Gastrocnemius medialis (tissue), 4 donors: ENCODE measurements at regions not wholly inside any gene's neighbourhood (a gene's known extent, or its start where the extent isn't known, plus 50 kb on each side); places are given as distances from the start of the nearest gene placed in this dataset.

ENCODE experiments used
- ATAC-seq, 2 donors: fragments of 150-250 bp; one replicate each; pipeline ENCODE4 v1.9.1; 2016
- DNase-seq, 2 donors: peaks; one replicate each; pipeline ENCODE4 v3.0.0-alpha.2; 2019
- H3K27ac ChIP-seq, 4 donors: fragments of 200-600 bp; sonication (generic); 1 replicate in 1 of 4; 2 replicates in 3 of 4; pipeline ENCODE4 v1.5.1; 2016 to 2018; ENCODE audit warnings: mild to moderate bottlenecking in 2 of 4, moderate library complexity in 1 of 4
- H3K27me3 ChIP-seq, 3 donors: fragments of 200-600 bp; sonication (generic) in 2 of 3; 1 replicate in 1 of 3; 2 replicates in 2 of 3; pipeline versions ENCODE4 v1.5.1 to v1.6.0; 2016 to 2019; ENCODE audit warnings: mild to moderate bottlenecking in 1 of 3, moderate library complexity in 1 of 3
- H3K36me3 ChIP-seq, 2 donors: fragments of 200-600 bp; sonication (generic) in 1 of 2; one replicate each; pipeline ENCODE4 v1.5.1; 2017 to 2018
- H3K4me1 ChIP-seq, 2 donors: fragments of 200-600 bp; sonication (generic) in 1 of 2; one replicate each; pipeline ENCODE4 v1.5.1; 2016 to 2017; ENCODE audit warnings: mild to moderate bottlenecking in 2 of 2
- H3K4me3 ChIP-seq, 4 donors: fragments of 200-600 bp; sonication (generic) in 3 of 4; 1 replicate in 1 of 4; 2 replicates in 3 of 4; pipeline ENCODE4 v1.5.1; 2016 to 2019; ENCODE audit warnings: mild to moderate bottlenecking in 2 of 4
- H3K9me3 ChIP-seq, 3 donors: fragments of 200-600 bp; sonication (generic) in 2 of 3; 1 replicate in 1 of 3; 2 replicates in 2 of 3; pipeline ENCODE4 v1.5.1; 2016 to 2019
- POLR2A ChIP-seq, 2 donors: fragments of 450-650 bp; IDR thresholded peaks; one replicate each; pipeline ENCODE4 v1.6.1; 2017; ENCODE audit warnings: antibody characterized with exemption in 2 of 2, mild to moderate bottlenecking in 2 of 2, moderate library complexity in 2 of 2
- in situ Hi-C, 4 donors: fragments of 200-750 bp; cut with MboI; loops; one replicate each; pipeline versions ENCODE4 v1.15.0 to v1.8.0; 2017; ENCODE audit warnings: low sequenced_read_pairs in 4 of 4
- intact Hi-C: fragments of 100-400 bp; cut with DNase I; formaldehyde crosslinking; loops from one replicate; pipeline ENCODE4 v1.15.1; 2023; ENCODE audit warnings: low total_unique reads
- TF ChIP-seq, protein P1 (sequence below), 5 experiments: fragments of 450-650 bp in 3 of 5; fragments of 200-600 bp in 2 of 5; sonication (generic) in 2 of 5; IDR thresholded peaks in 4 of 5; conservative IDR thresholded peaks in 1 of 5; 1 replicate in 4 of 5; 2 replicates in 1 of 5; pipeline ENCODE4 v1.5.1; 2016 to 2019; ENCODE audit warnings: antibody characterized with exemption in 5 of 5, mild to moderate bottlenecking in 3 of 5, moderate library complexity in 3 of 5

DNA sequence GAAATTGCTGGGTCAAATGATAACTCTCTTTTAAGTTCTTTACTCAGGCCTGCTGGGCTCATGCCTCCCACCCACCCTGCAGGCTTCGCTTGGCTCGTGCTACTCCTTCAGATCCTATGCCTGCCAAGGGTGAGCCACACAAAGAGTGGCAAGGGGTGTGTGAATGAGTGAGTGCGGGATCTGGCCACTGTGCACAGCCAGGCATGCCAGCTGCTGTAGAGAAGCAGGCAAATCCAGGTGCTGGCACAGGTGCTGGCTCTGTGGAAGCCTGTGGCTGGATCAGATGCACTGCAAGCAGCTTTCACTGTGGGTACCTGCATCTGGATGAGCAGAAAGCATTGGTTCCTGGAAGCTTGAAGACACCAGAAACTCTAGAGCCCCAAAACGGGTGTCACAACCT, 1055.7 kb upstream of the EPHA6 start:
- TF ChIP-seq POLR2A (IDR thresholded peaks at IDR 0.05) = no peak
- TF ChIP-seq, protein P1, sequence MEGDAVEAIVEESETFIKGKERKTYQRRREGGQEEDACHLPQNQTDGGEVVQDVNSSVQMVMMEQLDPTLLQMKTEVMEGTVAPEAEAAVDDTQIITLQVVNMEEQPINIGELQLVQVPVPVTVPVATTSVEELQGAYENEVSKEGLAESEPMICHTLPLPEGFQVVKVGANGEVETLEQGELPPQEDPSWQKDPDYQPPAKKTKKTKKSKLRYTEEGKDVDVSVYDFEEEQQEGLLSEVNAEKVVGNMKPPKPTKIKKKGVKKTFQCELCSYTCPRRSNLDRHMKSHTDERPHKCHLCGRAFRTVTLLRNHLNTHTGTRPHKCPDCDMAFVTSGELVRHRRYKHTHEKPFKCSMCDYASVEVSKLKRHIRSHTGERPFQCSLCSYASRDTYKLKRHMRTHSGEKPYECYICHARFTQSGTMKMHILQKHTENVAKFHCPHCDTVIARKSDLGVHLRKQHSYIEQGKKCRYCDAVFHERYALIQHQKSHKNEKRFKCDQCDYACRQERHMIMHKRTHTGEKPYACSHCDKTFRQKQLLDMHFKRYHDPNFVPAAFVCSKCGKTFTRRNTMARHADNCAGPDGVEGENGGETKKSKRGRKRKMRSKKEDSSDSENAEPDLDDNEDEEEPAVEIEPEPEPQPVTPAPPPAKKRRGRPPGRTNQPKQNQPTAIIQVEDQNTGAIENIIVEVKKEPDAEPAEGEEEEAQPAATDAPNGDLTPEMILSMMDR (IDR thresholded peaks at IDR 0.05 in 4 of 5, conservative IDR thresholded peaks at IDR 0.05 in 1 of 5) = no peak
- H3K27ac ChIP-seq = no peak overlapping the region
- intact Hi-C loops (no loop called here), in situ Hi-C loops (no loop called here)
- no peaks in the 10 kb centered on the region for H3K27me3 ChIP-seq
- no peaks in the 10 kb centered on the region for H3K4me1 ChIP-seq
- DNase-seq (no peak), ATAC-seq (no peak)
- no peaks in the 10 kb centered on the region for H3K9me3 ChIP-seq
- H3K4me3 ChIP-seq = no peak overlapping the region
- no peaks in the 10 kb centered on the region for H3K36me3 ChIP-seq

DNA sequence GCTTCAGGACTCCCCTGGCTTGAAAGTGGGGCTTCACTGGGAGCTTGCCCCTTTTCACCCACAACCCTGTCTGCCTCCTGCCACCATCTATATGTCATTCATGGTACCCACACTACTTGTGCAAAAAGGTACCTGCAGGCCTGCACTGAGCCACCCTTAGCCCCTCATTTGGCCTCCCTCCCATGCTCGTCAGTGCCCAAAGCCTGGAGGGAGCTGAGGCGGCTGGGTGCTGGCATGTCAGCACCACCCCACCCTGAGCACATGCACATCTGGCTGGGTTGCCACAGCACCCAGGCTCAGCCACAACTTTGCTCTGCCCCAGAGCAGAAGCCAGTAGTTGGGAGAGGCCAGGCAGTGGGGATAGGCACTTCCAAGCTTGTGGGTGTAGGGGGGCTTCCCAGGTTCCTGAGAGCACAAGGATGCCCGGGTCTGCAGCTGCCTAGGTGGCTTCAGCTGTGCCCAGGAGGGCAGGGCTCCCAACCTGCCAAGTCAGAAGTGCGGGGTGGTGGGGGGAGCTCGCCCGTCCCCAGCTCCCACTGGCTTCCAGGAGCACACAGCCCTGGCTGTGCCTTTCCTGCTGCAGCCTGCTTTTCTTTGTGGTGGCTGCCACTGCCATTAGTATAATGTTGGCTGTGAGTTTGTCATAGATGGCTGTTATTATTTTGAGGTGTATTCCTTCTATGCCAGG, 1054.6 kb upstream of the EPHA6 start:
- no peak for DNase-seq
- in situ Hi-C loops (no loop called here), intact Hi-C loops (no loop called here)
- Histone ChIP-seq H3K4me1 (no peaks in the 10 kb centered on the region), H3K9me3 (no peaks in the 10 kb centered on the region), H3K4me3 (no peak overlapping the region), H3K27me3 (no peaks in the 10 kb centered on the region), H3K36me3 (no peaks in the 10 kb centered on the region), H3K27ac (no peak overlapping the region)
- TF ChIP-seq, protein P1 (IDR thresholded peaks at IDR 0.05 in 4 of 5, conservative IDR thresholded peaks at IDR 0.05 in 1 of 5) = no peak
- TF ChIP-seq POLR2A (IDR thresholded peaks at IDR 0.05) = no peak
- no peak for ATAC-seq

DNA sequence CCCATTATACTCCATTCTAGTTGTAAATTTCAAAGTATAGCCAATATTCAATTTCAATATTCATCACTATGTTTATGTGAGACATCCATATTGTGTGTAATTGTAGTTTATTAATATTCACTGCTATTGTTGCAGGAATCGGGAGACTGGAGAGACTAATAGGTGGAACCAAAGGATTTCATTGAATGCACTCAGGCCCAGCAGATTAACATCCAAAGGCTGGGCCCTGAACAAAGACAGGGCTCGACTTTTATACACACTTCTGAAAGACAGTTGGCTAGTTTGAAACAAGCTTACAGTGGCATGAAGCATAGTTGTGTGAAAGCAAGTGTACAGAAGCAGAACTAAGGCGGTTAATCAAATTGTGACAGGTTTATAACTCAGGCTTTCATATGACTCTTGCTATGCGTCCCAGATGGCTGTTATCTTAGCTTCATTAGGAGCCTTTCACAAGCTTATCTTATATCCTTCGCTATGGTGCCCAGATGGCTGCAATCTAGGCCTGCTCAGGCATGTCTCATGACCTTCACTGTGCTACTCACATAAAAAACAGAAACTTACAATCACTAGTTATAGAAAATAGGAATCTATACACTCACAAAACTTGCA, 1038.8 kb upstream of the EPHA6 start:
- Histone ChIP-seq H3K4me3 (no peak overlapping the region), H3K9me3 (no peaks in the 10 kb centered on the region), H3K4me1 (no peaks in the 10 kb centered on the region), H3K36me3 (no peaks in the 10 kb centered on the region), H3K27me3 (no peaks in the 10 kb centered on the region), H3K27ac (no peak overlapping the region)
- intact Hi-C loops = no loop called here
- DNase-seq = no peak
- no peak for TF ChIP-seq POLR2A (IDR thresholded peaks at IDR 0.05)
- TF ChIP-seq, protein P1 (IDR thresholded peaks at IDR 0.05 in 4 of 5, conservative IDR thresholded peaks at IDR 0.05 in 1 of 5) = no peak
- no peak for ATAC-seq
- in situ Hi-C loops = no loop called here

DNA sequence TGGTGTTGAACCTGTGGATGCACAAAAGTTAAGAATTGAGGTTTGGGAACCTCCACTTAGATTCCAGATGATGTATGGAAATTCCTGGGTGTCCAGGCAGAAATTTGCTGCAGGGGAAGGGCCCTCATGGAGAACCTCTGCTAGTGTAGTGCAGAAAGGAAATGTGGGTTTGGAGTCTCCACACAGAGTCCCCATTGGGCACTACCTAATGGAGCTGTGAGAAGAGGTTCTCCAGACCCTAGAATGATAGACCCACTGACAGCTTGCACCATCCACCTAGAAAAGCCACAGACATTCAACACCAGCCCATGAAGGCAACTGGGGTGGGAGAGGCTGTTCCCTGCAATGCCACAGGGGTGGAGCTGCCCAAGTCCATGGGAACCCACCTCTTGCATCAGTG, 1032.8 kb upstream of the EPHA6 start:
- intact Hi-C loops (no loop called here), in situ Hi-C loops (no loop called here)
- Histone ChIP-seq H3K27me3 (no peaks in the 10 kb centered on the region), H3K36me3 (no peaks in the 10 kb centered on the region), H3K27ac (no peak overlapping the region), H3K9me3 (no peaks in the 10 kb centered on the region), H3K4me1 (no peaks in the 10 kb centered on the region), H3K4me3 (no peak overlapping the region)
- DNase-seq = no peak
- no peak for ATAC-seq
- TF ChIP-seq, protein P1 (IDR thresholded peaks at IDR 0.05 in 4 of 5, conservative IDR thresholded peaks at IDR 0.05 in 1 of 5) = no peak
